ENCODE measurements at regions not wholly inside any gene's neighbourhood (a gene's known extent, or its start where the extent isn't known, plus 50 kb on each side); places are given as distances from the start of the nearest gene placed in this dataset.

GRCh38 chr16:5235119-5235518 lies 137.5 kb upstream of the EEF2KMT start:
- CTCF ChIA-PET: interaction anchor here (0.6 kb wide), 2 partner anchors 23 to 148 kb away, joined by 4 read pairs; no protein-coding TSS in a partner anchor
- no peak for TF ChIP-seq FOXM1 (IDR thresholded peaks at IDR 0.05; ENCODE audit: borderline replicate concordance)
- TF ChIP-seq HDGF (IDR thresholded peaks at IDR 0.05; ENCODE audit: borderline replicate concordance): no peak
- no peak for TF ChIP-seq ELF4 (IDR thresholded peaks at IDR 0.05)
- no peak for TF ChIP-seq L3MBTL2 (conservative IDR thresholded peaks at IDR 0.05)

GRCh38 chr16:5234295-5235050 lies 136.9 kb upstream of the EEF2KMT start:
- TF ChIP-seq NFRKB (IDR thresholded peaks at IDR 0.05): no peak
- TF ChIP-seq CTBP1 (IDR thresholded peaks at IDR 0.05; ENCODE audit: borderline replicate concordance): no peak
- TF ChIP-seq FOXM1 (IDR thresholded peaks at IDR 0.05; ENCODE audit: borderline replicate concordance): no peak
- no peak for TF ChIP-seq ELF4 (IDR thresholded peaks at IDR 0.05)
- no peak for TF ChIP-seq BHLHE40 (IDR thresholded peaks at IDR 0.05; ENCODE audit: borderline replicate concordance)
- no peak for TF ChIP-seq TARDBP (IDR thresholded peaks at IDR 0.05)
- TF ChIP-seq LEF1 (IDR thresholded peaks at IDR 0.05; ENCODE audit: borderline replicate concordance): no peak
- no peak for TF ChIP-seq PKNOX1 (IDR thresholded peaks at IDR 0.05)
- TF ChIP-seq FOXA1 (IDR thresholded peaks at IDR 0.05): no peak
- no peak for TF ChIP-seq SUZ12 (IDR thresholded peaks at IDR 0.05)
- no peak for TF ChIP-seq L3MBTL2 (conservative IDR thresholded peaks at IDR 0.05)
- TF ChIP-seq FOXK2 (IDR thresholded peaks at IDR 0.05): no peak
- no peak for TF ChIP-seq ZNF384 (IDR thresholded peaks at IDR 0.05)
- no peak for TF ChIP-seq ARNT (IDR thresholded peaks at IDR 0.05)
- no peak for TF ChIP-seq HDGF (IDR thresholded peaks at IDR 0.05; ENCODE audit: borderline replicate concordance)
- TF ChIP-seq SP1 (IDR thresholded peaks at IDR 0.05): no peak
- DNase-seq (ENCODE audit: extremely low spot score): no peak
- ChIA-PET CTCF (no interaction called here), POLR2A (no interaction called here)

More at GRCh38 chr16:5235119-5235518, 137.5 kb upstream of the EEF2KMT start:
- POLR2A ChIA-PET: no interaction called here
- DNase-seq (ENCODE audit: extremely low spot score): no peak

GRCh38 chr16:5231246-5231759 lies 133.7 kb upstream of the EEF2KMT start:
- ChIA-PET POLR2A (no interaction called here), CTCF (no interaction called here)

GRCh38 chr16:5228369-5228768 lies 130.8 kb upstream of the EEF2KMT start:
- TF ChIP-seq CTBP1 (IDR thresholded peaks at IDR 0.05; ENCODE audit: borderline replicate concordance) (no peak), NFRKB (IDR thresholded peaks at IDR 0.05) (no peak), SP1 (IDR thresholded peaks at IDR 0.05) (no peak), SUZ12 (IDR thresholded peaks at IDR 0.05) (no peak), FOXM1 (IDR thresholded peaks at IDR 0.05; ENCODE audit: borderline replicate concordance) (no peak), HDGF (IDR thresholded peaks at IDR 0.05; ENCODE audit: borderline replicate concordance) (no peak), ARNT (IDR thresholded peaks at IDR 0.05) (no peak), FOXK2 (IDR thresholded peaks at IDR 0.05) (no peak), BHLHE40 (IDR thresholded peaks at IDR 0.05; ENCODE audit: borderline replicate concordance) (no peak), ZNF384 (IDR thresholded peaks at IDR 0.05) (no peak), TARDBP (IDR thresholded peaks at IDR 0.05) (no peak), L3MBTL2 (conservative IDR thresholded peaks at IDR 0.05) (no peak), LEF1 (IDR thresholded peaks at IDR 0.05; ENCODE audit: borderline replicate concordance) (no peak), FOXA1 (IDR thresholded peaks at IDR 0.05) (no peak), PKNOX1 (IDR thresholded peaks at IDR 0.05) (no peak)
- ChIA-PET CTCF (no interaction called here), POLR2A (no interaction called here)
- no peak for DNase-seq (ENCODE audit: extremely low spot score)

More at GRCh38 chr16:5231246-5231759, 133.7 kb upstream of the EEF2KMT start:
- no peak for DNase-seq (ENCODE audit: extremely low spot score)
- TF ChIP-seq ARNT (IDR thresholded peaks at IDR 0.05) (no peak), SUZ12 (IDR thresholded peaks at IDR 0.05) (no peak), BHLHE40 (IDR thresholded peaks at IDR 0.05; ENCODE audit: borderline replicate concordance) (no peak), ELF4 (IDR thresholded peaks at IDR 0.05) (no peak), TARDBP (IDR thresholded peaks at IDR 0.05) (no peak), PKNOX1 (IDR thresholded peaks at IDR 0.05) (no peak), HDGF (IDR thresholded peaks at IDR 0.05; ENCODE audit: borderline replicate concordance) (no peak), L3MBTL2 (conservative IDR thresholded peaks at IDR 0.05) (no peak), CTBP1 (IDR thresholded peaks at IDR 0.05; ENCODE audit: borderline replicate concordance) (no peak), FOXM1 (IDR thresholded peaks at IDR 0.05; ENCODE audit: borderline replicate concordance) (no peak), FOXK2 (IDR thresholded peaks at IDR 0.05) (no peak), SP1 (IDR thresholded peaks at IDR 0.05) (no peak), ZNF384 (IDR thresholded peaks at IDR 0.05) (no peak), LEF1 (IDR thresholded peaks at IDR 0.05; ENCODE audit: borderline replicate concordance) (no peak), NFRKB (IDR thresholded peaks at IDR 0.05) (no peak), FOXA1 (IDR thresholded peaks at IDR 0.05) (no peak)

GRCh38 chr16:5225931-5226655 lies 128.5 kb upstream of the EEF2KMT start:
- no peak for TF ChIP-seq FOXA1 (IDR thresholded peaks at IDR 0.05)
- TF ChIP-seq PKNOX1 (IDR thresholded peaks at IDR 0.05): no peak
- TF ChIP-seq HDGF (IDR thresholded peaks at IDR 0.05; ENCODE audit: borderline replicate concordance): no peak
- TF ChIP-seq ELF4 (IDR thresholded peaks at IDR 0.05): no peak
- POLR2A ChIA-PET: no interaction called here
- CTCF ChIA-PET: no interaction called here
- no peak for DNase-seq (ENCODE audit: extremely low spot score)
